ENCODE measurements at regions not wholly inside any gene's neighbourhood (a gene's known extent, or its start where the extent isn't known, plus 50 kb on each side); places are given as distances from the start of the nearest gene placed in this dataset.

- H3K9me3 ChIP-seq = no peaks in the 10 kb centered on the region
- TF ChIP-seq CTCF (IDR thresholded peaks at IDR 0.05) (no peak), POLR2A (IDR thresholded peaks at IDR 0.05) (no peak)
- no peak overlapping the region for H3K4me3 ChIP-seq
- intact Hi-C loops (cut with DNase I; ENCODE audit: low total_unique reads) = no loop called here
- DNase-seq = no peak
- no peaks in the 10 kb centered on the region for H3K36me3 ChIP-seq
- no peak overlapping the region for H3K27ac ChIP-seq
- H3K4me1 ChIP-seq = no peaks in the 10 kb centered on the region
- no peaks in the 10 kb centered on the region for H3K27me3 ChIP-seq
These were observed 110.8 kb upstream of the GALNT17 start for GRCh38 chr7:71021131-71021530.

- Histone ChIP-seq H3K9me3 (no peaks in the 10 kb centered on the region), H3K4me1 (no peaks in the 10 kb centered on the region), H3K36me3 (no peaks in the 10 kb centered on the region), H3K27ac (no peak overlapping the region), H3K4me3 (no peak overlapping the region), H3K27me3 (no peaks in the 10 kb centered on the region)
- TF ChIP-seq POLR2A (IDR thresholded peaks at IDR 0.05) = no peak
- no peak for TF ChIP-seq CTCF (IDR thresholded peaks at IDR 0.05)
- DNase-seq = no peak
- intact Hi-C loops (cut with DNase I; ENCODE audit: low total_unique reads) = no loop called here
These were observed 105.3 kb upstream of the GALNT17 start for GRCh38 chr7:71026680-71027079.

- intact Hi-C loops (cut with DNase I; ENCODE audit: low total_unique reads) = no loop called here
- Histone ChIP-seq H3K27me3 (no peaks in the 10 kb centered on the region), H3K4me1 (no peaks in the 10 kb centered on the region), H3K9me3 (no peaks in the 10 kb centered on the region), H3K27ac (no peak overlapping the region), H3K4me3 (no peak overlapping the region), H3K36me3 (no peaks in the 10 kb centered on the region)
- no peak for DNase-seq
- TF ChIP-seq POLR2A (IDR thresholded peaks at IDR 0.05) = no peak
- no peak for TF ChIP-seq CTCF (IDR thresholded peaks at IDR 0.05)
These were observed 97.7 kb upstream of the GALNT17 start for GRCh38 chr7:71034243-71034642.

- H3K27me3 ChIP-seq = no peaks in the 10 kb centered on the region
- intact Hi-C loops (cut with DNase I; ENCODE audit: low total_unique reads) = no loop called here
- TF ChIP-seq POLR2A (IDR thresholded peaks at IDR 0.05) (no peak), CTCF (IDR thresholded peaks at IDR 0.05) (no peak)
- H3K27ac ChIP-seq = no peak overlapping the region
- no peaks in the 10 kb centered on the region for H3K4me1 ChIP-seq
- no peaks in the 10 kb centered on the region for H3K36me3 ChIP-seq
- H3K9me3 ChIP-seq = no peaks in the 10 kb centered on the region
- no peak overlapping the region for H3K4me3 ChIP-seq
- DNase-seq = no peak
These were observed 89.4 kb upstream of the GALNT17 start for GRCh38 chr7:71042591-71042990.

- no peak for DNase-seq
- no peak for TF ChIP-seq CTCF (IDR thresholded peaks at IDR 0.05)
- TF ChIP-seq POLR2A (IDR thresholded peaks at IDR 0.05) = no peak
- peaks cover 0 to 11% of the 10 kb centered on the region in 2 donors for H3K9me3 ChIP-seq
- no peak overlapping the region for H3K27ac ChIP-seq
- intact Hi-C loops (cut with DNase I; ENCODE audit: low total_unique reads) = no loop called here
- H3K4me1 ChIP-seq = no peaks in the 10 kb centered on the region
- no peak overlapping the region for H3K4me3 ChIP-seq
- no peaks in the 10 kb centered on the region for H3K27me3 ChIP-seq
- no peaks in the 10 kb centered on the region for H3K36me3 ChIP-seq
These were observed 81.5 kb upstream of the GALNT17 start for GRCh38 chr7:71050492-71050891.
